IMR-90 (cell line): ENCODE measurements at regions not wholly inside any gene's neighbourhood (a gene's known extent, or its start where the extent isn't known, plus 50 kb on each side); places are given as distances from the start of the nearest gene placed in this dataset.

Experiments used
- ATAC-seq: fragments of 200-7000 bp; cut with Tn5 transposase; 2 replicates; pipeline ENCODE4 v1.9.1; 2020; ENCODE audit warnings: low read depth, mild to moderate bottlenecking, moderate library complexity
- BruUV-seq: library from RNA; stranded (reverse); fragments of 400-500 nt; replicated peaks from 2 replicates; lab custom pipeline; 2021; lab: Mats Ljungman, UMichigan
- CTCF ChIA-PET: fragments of 300-600 bp; formaldehyde crosslinking; extraction: SDS; loops from one replicate; lab custom pipeline; 2021; ENCODE audit warnings: antibody characterized with exemption; lab: Yijun Ruan, JAX
- POLR2A ChIA-PET: fragments of 300-600 bp; sonication (Branson Sonifier 250); formaldehyde crosslinking; loops from one replicate; lab custom pipeline; 2022; ENCODE audit warnings: antibody characterized with exemption; ENCODE audit not compliant: unreplicated experiment; lab: Charles Lee
- DNase-seq: peaks from one replicate; pipeline ENCODE4 v3.0.0; 2013
- H2AFZ ChIP-seq: replicated peaks from 2 replicates; pipeline ENCODE3; 2013; ENCODE audit warnings: low read length, mild to moderate bottlenecking; ENCODE audit not compliant: poor library complexity
- H2AK5ac ChIP-seq: 2 replicates; pipeline ENCODE4 v1.6.1; 2013; ENCODE audit warnings: low read depth, low read length, inconsistent platforms
- H2AK9ac ChIP-seq: replicated peaks from 2 replicates; pipeline ENCODE3; 2013; ENCODE audit warnings: mild to moderate bottlenecking, low read depth, low read length, moderate library complexity; ENCODE audit not compliant: poor library complexity
- H2BK120ac ChIP-seq: 2 replicates; pipeline ENCODE4 v1.6.1; 2013; ENCODE audit warnings: low read depth, low read length, inconsistent platforms
- H2BK15ac ChIP-seq: 3 replicates; pipeline ENCODE4 v1.6.1; 2013; ENCODE audit warnings: low read depth, low read length, inconsistent platforms
- H2BK20ac ChIP-seq: 2 replicates; pipeline ENCODE4 v1.6.1; 2013; ENCODE audit warnings: low read depth, mild to moderate bottlenecking, inconsistent platforms, low read length, moderate library complexity
- H2BK5ac ChIP-seq: 2 replicates; pipeline ENCODE4 v1.6.1; 2013; ENCODE audit warnings: mild to moderate bottlenecking, low read depth, low read length, inconsistent platforms; ENCODE audit not compliant: poor library complexity, severe bottlenecking
- H3K14ac ChIP-seq: replicated peaks from 2 replicates; pipeline ENCODE4 v1.6.1; 2013; ENCODE audit warnings: low read depth, low read length, inconsistent platforms
- H3K18ac ChIP-seq: 2 replicates; pipeline ENCODE4 v1.6.1; 2013; ENCODE audit warnings: low read depth, low read length, control low read depth
- H3K23ac ChIP-seq: 2 replicates; pipeline ENCODE4 v1.6.1; 2013; ENCODE audit warnings: low read depth, low read length, inconsistent platforms
- H3K27ac ChIP-seq: 2 replicates; pipeline ENCODE4 v1.5.1; 2013; ENCODE audit warnings: mild to moderate bottlenecking, control low read depth, low read length; ENCODE audit not compliant: insufficient read depth
- H3K27me3 ChIP-seq: 2 replicates; pipeline ENCODE4 v1.6.1; 2013; ENCODE audit warnings: low read length; ENCODE audit not compliant: control insufficient read depth, insufficient read depth
- H3K36me3 ChIP-seq: 2 replicates; pipeline ENCODE4 v1.6.1; 2013; ENCODE audit warnings: low read length, mixed read lengths; ENCODE audit not compliant: control insufficient read depth, insufficient read depth
- H3K4ac ChIP-seq: 2 replicates; pipeline ENCODE4 v1.6.1; 2013; ENCODE audit warnings: low read depth, low read length, inconsistent platforms
- H3K4me1 ChIP-seq: 2 replicates; pipeline ENCODE4 v1.6.1; 2013; ENCODE audit warnings: low read length, mixed read lengths; ENCODE audit not compliant: control insufficient read depth, insufficient read depth
- H3K4me2 ChIP-seq: 2 replicates; pipeline ENCODE4 v1.6.1; 2013; ENCODE audit warnings: low read depth, mild to moderate bottlenecking, control low read depth, low read length, moderate library complexity
- H3K4me3 ChIP-seq: 2 replicates; pipeline ENCODE4 v1.5.1; 2013; ENCODE audit warnings: low read depth, mild to moderate bottlenecking, control low read depth, low read length, moderate library complexity; ENCODE audit not compliant: insufficient read depth
- H3K56ac ChIP-seq: 2 replicates; pipeline ENCODE4 v1.6.1; 2013; ENCODE audit warnings: low read length, inconsistent platforms; ENCODE audit not compliant: insufficient read depth; ENCODE audit errors: extremely low read depth
- H3K79me1 ChIP-seq, 2 experiments: 2 replicates each; pipeline ENCODE4 v1.6.1; 2013; ENCODE audit warnings: low read length in 2 of 2, inconsistent platforms in 1 of 2, low read depth in 1 of 2
- H3K9ac ChIP-seq: 2 replicates; pipeline ENCODE4 v1.6.1; 2013; ENCODE audit warnings: low read depth, low read length, control low read depth
- H3K9me1 ChIP-seq: 2 replicates; pipeline ENCODE4 v1.6.1; 2013; ENCODE audit warnings: low read length, inconsistent platforms; ENCODE audit not compliant: insufficient read depth
- H3K9me3 ChIP-seq: 2 replicates; pipeline ENCODE4 v1.6.1; 2013; ENCODE audit warnings: low read length; ENCODE audit not compliant: control insufficient read depth, insufficient read depth
- H4K20me1 ChIP-seq: 2 replicates; pipeline ENCODE4 v1.6.1; 2013; ENCODE audit warnings: low read length, inconsistent platforms; ENCODE audit not compliant: insufficient read depth
- H4K5ac ChIP-seq: 2 replicates; pipeline ENCODE4 v1.6.1; 2013; ENCODE audit warnings: mild to moderate bottlenecking, low read depth, low read length, control low read depth
- H4K8ac ChIP-seq, 2 experiments: 2 replicates each; pipeline ENCODE4 v1.6.1; 2013; ENCODE audit warnings: low read depth in 2 of 2, low read length in 2 of 2, control low read depth in 1 of 2, inconsistent platforms in 1 of 2
- H4K91ac ChIP-seq: 2 replicates; pipeline ENCODE4 v1.6.1; 2013; ENCODE audit warnings: low read depth, low read length, inconsistent platforms; ENCODE audit not compliant: insufficient read depth
- BHLHE40 ChIP-seq: fragments of 150-350 bp; IDR thresholded peaks from 2 replicates; pipeline ENCODE4 v1.6.1; 2016; ENCODE audit warnings: mild to moderate bottlenecking, low read depth, low read length
- CEBPB ChIP-seq: IDR thresholded peaks from 2 replicates; pipeline ENCODE4 v1.6.1; 2012; ENCODE audit warnings: low read depth, low read length, improper control_type of control experiment
- CHD1 ChIP-seq: IDR thresholded peaks from 2 replicates; pipeline ENCODE4 v1.6.1; 2012; ENCODE audit warnings: low read depth, low read length, improper control_type of control experiment
- FOS ChIP-seq: fragments of 150-350 bp; IDR thresholded peaks from 2 replicates; pipeline ENCODE4 v1.6.1; 2016; ENCODE audit warnings: low read depth, low read length
- MAFK ChIP-seq: IDR thresholded peaks from 2 replicates; pipeline ENCODE4 v1.6.1; 2012; ENCODE audit warnings: low read depth, low read length, improper control_type of control experiment
- MAZ ChIP-seq: IDR thresholded peaks from 2 replicates; pipeline ENCODE4 v1.6.1; 2012; ENCODE audit warnings: low read depth, mild to moderate bottlenecking, low read length, improper control_type of control experiment, moderate library complexity, borderline replicate concordance
- MXI1 ChIP-seq: IDR thresholded peaks from 2 replicates; pipeline ENCODE4 v1.6.1; 2012; ENCODE audit warnings: low read depth, mild to moderate bottlenecking, low read length, moderate library complexity, borderline replicate concordance
- NFE2L2 ChIP-seq: fragments of 150-350 bp; IDR thresholded peaks from 2 replicates; pipeline ENCODE4 v1.6.1; 2016; ENCODE audit warnings: low read depth, mild to moderate bottlenecking, low read length
- POLR2A ChIP-seq: IDR thresholded peaks from 2 replicates; pipeline ENCODE4 v1.6.1; 2012; ENCODE audit warnings: mild to moderate bottlenecking, low read depth, low read length
- RAD21 ChIP-seq: IDR thresholded peaks from 2 replicates; pipeline ENCODE4 v1.6.1; 2012; ENCODE audit warnings: low read length, improper control_type of control experiment
- RCOR1 ChIP-seq: IDR thresholded peaks from 2 replicates; pipeline ENCODE4 v1.6.1; 2012; ENCODE audit warnings: mild to moderate bottlenecking, low read length, improper control_type of control experiment; ENCODE audit not compliant: insufficient replicate concordance
- RFX5 ChIP-seq: IDR thresholded peaks from 2 replicates; pipeline ENCODE4 v1.8.0; 2012; ENCODE audit warnings: low read depth, mild to moderate bottlenecking, low read length, moderate library complexity
- SMC3 ChIP-seq: fragments of 150-350 bp; IDR thresholded peaks from 2 replicates; pipeline ENCODE4 v1.6.1; 2016; ENCODE audit warnings: low read depth, mild to moderate bottlenecking, antibody characterized with exemption, low read length, moderate library complexity
- WGBS, 2 experiments: methylation state at CpG; one replicate each; pipeline versions ENCODE4 v1.1.5 to v1.1.7; 2013; ENCODE audit warnings: missing lambda C conversion rate in 2 of 2; ENCODE audit not compliant: insufficient read length in 1 of 2; ENCODE audit errors: extremely low coverage in 2 of 2; 5-methylcytosine and 5-hydroxymethylcytosine counted together
- dilution Hi-C: fragments of 300-500 bp; cut with HindIII; formaldehyde crosslinking; loops from one replicate; pipeline ENCODE4 v1.14.3; 2018; ENCODE audit warnings: low sequenced_read_pairs; ENCODE audit not compliant: unreplicated experiment
- in situ Hi-C: fragments of 300-500 bp; cut with MboI; formaldehyde crosslinking; loops from 3 replicates; pipeline ENCODE4 v1.14.3; 2019; ENCODE audit warnings: low sequenced_read_pairs, inconsistent platforms, mixed read lengths
- intact Hi-C: fragments of 100-400 bp; cut with micrococcal nuclease; formaldehyde crosslinking; loops from 2 replicates; pipeline ENCODE4 v1.10.0; 2022
- TF ChIP-seq, protein P1 (sequence below): conservative IDR thresholded peaks from 2 replicates; pipeline ENCODE4 v1.5.1; 2012; ENCODE audit warnings: mild to moderate bottlenecking, low read depth, low read length, improper control_type of control experiment
- TF ChIP-seq, protein P2 (sequence below): fragments of 150-350 bp; IDR thresholded peaks from 2 replicates; pipeline ENCODE4 v1.6.1; 2016; ENCODE audit warnings: low read depth, mild to moderate bottlenecking, low read length, moderate library complexity, borderline replicate concordance
- TF ChIP-seq, protein P3 (sequence below): fragments of 150-350 bp; IDR thresholded peaks from 2 replicates; pipeline ENCODE4 v1.6.1; 2017; ENCODE audit warnings: mild to moderate bottlenecking, antibody characterized with exemption, low read length, low read depth

- WGBS, 2 experiments: no CpG with 5 or more reads among the region's 4 CpGs
- no peaks in the 10 kb centered on the region for H3K4me1 ChIP-seq
- H3K23ac ChIP-seq: no peak overlapping the region
- no peaks in the 10 kb centered on the region for H4K20me1 ChIP-seq
- no peak overlapping the region for H3K56ac ChIP-seq
- ChIA-PET POLR2A (no interaction called here), CTCF (interaction anchor here (0.7 kb wide), 2 partner anchors 69 to 792 kb away, joined by 3 read pairs; no protein-coding TSS in a partner anchor)
- no peak overlapping the region for H2BK20ac ChIP-seq
- no peaks in the 10 kb centered on the region for H3K27me3 ChIP-seq
- H2AK9ac ChIP-seq: no peak overlapping the region
- H3K9me3 ChIP-seq: peaks cover 2% of the 10 kb centered on the region; the same call in 1 of the 2 replicates
- H3K79me1 ChIP-seq: no peaks in the 10 kb centered on the region
- intact Hi-C loops (loop anchor here (10.0 kb wide), 1 partner anchor 609 kb away; no protein-coding TSS in a partner anchor), dilution Hi-C loops (no loop called here), in situ Hi-C loops (no loop called here)
- H2BK5ac ChIP-seq: no peak overlapping the region
- no TSS peak for BruUV-seq
- no peak overlapping the region for H3K4me2 ChIP-seq
- DNase-seq (no peak), ATAC-seq (no peak)
- no peak overlapping the region for H3K14ac ChIP-seq
- H3K9me1 ChIP-seq: no peaks in the 10 kb centered on the region
- H2BK120ac ChIP-seq: no peak overlapping the region
- H3K9ac ChIP-seq: no peak overlapping the region
- H3K4me3 ChIP-seq: no peak overlapping the region
- no peak overlapping the region for H2AFZ ChIP-seq
- H2AK5ac ChIP-seq: no peak overlapping the region
- no peaks in the 10 kb centered on the region for H3K36me3 ChIP-seq
- H4K5ac ChIP-seq: no peak overlapping the region
- H3K4ac ChIP-seq: no peak overlapping the region
- H4K8ac ChIP-seq: no peak overlapping the region
- H3K27ac ChIP-seq: no peak overlapping the region
- no peak overlapping the region for H2BK15ac ChIP-seq
- H3K18ac ChIP-seq: no peak overlapping the region
- TF ChIP-seq, protein P1, sequence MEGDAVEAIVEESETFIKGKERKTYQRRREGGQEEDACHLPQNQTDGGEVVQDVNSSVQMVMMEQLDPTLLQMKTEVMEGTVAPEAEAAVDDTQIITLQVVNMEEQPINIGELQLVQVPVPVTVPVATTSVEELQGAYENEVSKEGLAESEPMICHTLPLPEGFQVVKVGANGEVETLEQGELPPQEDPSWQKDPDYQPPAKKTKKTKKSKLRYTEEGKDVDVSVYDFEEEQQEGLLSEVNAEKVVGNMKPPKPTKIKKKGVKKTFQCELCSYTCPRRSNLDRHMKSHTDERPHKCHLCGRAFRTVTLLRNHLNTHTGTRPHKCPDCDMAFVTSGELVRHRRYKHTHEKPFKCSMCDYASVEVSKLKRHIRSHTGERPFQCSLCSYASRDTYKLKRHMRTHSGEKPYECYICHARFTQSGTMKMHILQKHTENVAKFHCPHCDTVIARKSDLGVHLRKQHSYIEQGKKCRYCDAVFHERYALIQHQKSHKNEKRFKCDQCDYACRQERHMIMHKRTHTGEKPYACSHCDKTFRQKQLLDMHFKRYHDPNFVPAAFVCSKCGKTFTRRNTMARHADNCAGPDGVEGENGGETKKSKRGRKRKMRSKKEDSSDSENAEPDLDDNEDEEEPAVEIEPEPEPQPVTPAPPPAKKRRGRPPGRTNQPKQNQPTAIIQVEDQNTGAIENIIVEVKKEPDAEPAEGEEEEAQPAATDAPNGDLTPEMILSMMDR: no peak
- TF ChIP-seq MXI1 (no peak), MAFK (no peak), NFE2L2 (no peak), RCOR1 (no peak), BHLHE40 (no peak), RFX5 (no peak), SMC3 (no peak), CEBPB (no peak), FOS (no peak), POLR2A (no peak), RAD21 (no peak), CHD1 (no peak), MAZ (no peak)
- TF ChIP-seq, protein P2, sequence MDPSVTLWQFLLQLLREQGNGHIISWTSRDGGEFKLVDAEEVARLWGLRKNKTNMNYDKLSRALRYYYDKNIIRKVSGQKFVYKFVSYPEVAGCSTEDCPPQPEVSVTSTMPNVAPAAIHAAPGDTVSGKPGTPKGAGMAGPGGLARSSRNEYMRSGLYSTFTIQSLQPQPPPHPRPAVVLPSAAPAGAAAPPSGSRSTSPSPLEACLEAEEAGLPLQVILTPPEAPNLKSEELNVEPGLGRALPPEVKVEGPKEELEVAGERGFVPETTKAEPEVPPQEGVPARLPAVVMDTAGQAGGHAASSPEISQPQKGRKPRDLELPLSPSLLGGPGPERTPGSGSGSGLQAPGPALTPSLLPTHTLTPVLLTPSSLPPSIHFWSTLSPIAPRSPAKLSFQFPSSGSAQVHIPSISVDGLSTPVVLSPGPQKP: no peak
- TF ChIP-seq, protein P3, sequence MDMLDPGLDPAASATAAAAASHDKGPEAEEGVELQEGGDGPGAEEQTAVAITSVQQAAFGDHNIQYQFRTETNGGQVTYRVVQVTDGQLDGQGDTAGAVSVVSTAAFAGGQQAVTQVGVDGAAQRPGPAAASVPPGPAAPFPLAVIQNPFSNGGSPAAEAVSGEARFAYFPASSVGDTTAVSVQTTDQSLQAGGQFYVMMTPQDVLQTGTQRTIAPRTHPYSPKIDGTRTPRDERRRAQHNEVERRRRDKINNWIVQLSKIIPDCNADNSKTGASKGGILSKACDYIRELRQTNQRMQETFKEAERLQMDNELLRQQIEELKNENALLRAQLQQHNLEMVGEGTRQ: no peak
- no peak overlapping the region for H4K91ac ChIP-seq
Measured at GRCh38 chr3:144773350-144773749, 801.7 kb downstream of the DIPK2A start.
